PFSK-1 (cell line): ENCODE measurements at regions not wholly inside any gene's neighbourhood (a gene's known extent, or its start where the extent isn't known, plus 50 kb on each side); places are given as distances from the start of the nearest gene placed in this dataset.

Source experiments
- POLR2AphosphoS5 ChIP-seq: IDR thresholded peaks from 2 replicates; pipeline ENCODE4 v1.6.1; 2012; ENCODE audit warnings: low read depth, mild to moderate bottlenecking, control low read depth, low read length, moderate library complexity
- TAF1 ChIP-seq: IDR thresholded peaks from 2 replicates; pipeline ENCODE4 v1.6.1; 2012; ENCODE audit warnings: low read length, control low read depth, borderline replicate concordance; ENCODE audit not compliant: insufficient read depth
- TF ChIP-seq, protein P1 (sequence below), 2 experiments: IDR thresholded peaks; 2 replicates each; pipeline versions ENCODE4 v1.6.1 to v1.8.0; 2011 to 2012; ENCODE audit warnings: low read depth in 2 of 2, low read length in 2 of 2, control low read depth in 1 of 2, inconsistent platforms in 1 of 2, mild to moderate bottlenecking in 1 of 2, moderate library complexity in 1 of 2; ENCODE audit not compliant: insufficient read depth in 1 of 2

DNA sequence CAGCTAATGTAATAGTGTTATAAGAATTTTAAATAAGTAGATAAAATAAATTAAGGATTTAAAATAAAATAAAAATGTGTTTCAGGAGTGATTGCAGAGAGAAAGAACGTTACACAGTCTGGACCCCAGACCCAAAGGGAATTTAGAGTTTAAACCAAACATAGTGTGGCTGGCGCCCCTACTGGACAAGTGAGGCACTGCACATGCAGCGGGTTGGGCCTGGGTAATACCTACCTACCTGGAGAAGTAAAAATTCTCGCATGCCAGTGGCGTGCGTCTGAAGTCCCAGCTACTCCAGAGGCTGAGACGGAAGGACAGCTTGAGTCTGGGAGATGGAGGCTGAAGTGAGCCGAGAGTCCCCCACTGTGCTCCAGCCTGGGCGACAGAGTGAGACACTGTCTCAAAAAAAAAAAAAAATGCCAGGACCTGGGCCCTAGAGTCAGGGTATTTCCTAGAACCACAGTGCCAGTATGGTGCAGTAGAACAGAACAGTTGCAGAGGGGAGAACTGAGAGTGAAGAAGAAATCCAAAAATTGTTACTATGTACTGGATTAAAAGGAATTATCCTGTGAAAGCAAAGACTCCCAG is 71.4 kb upstream of the TCF21 start:
- TF ChIP-seq POLR2AphosphoS5 (no peak), TAF1 (no peak)
- TF ChIP-seq, protein P1, sequence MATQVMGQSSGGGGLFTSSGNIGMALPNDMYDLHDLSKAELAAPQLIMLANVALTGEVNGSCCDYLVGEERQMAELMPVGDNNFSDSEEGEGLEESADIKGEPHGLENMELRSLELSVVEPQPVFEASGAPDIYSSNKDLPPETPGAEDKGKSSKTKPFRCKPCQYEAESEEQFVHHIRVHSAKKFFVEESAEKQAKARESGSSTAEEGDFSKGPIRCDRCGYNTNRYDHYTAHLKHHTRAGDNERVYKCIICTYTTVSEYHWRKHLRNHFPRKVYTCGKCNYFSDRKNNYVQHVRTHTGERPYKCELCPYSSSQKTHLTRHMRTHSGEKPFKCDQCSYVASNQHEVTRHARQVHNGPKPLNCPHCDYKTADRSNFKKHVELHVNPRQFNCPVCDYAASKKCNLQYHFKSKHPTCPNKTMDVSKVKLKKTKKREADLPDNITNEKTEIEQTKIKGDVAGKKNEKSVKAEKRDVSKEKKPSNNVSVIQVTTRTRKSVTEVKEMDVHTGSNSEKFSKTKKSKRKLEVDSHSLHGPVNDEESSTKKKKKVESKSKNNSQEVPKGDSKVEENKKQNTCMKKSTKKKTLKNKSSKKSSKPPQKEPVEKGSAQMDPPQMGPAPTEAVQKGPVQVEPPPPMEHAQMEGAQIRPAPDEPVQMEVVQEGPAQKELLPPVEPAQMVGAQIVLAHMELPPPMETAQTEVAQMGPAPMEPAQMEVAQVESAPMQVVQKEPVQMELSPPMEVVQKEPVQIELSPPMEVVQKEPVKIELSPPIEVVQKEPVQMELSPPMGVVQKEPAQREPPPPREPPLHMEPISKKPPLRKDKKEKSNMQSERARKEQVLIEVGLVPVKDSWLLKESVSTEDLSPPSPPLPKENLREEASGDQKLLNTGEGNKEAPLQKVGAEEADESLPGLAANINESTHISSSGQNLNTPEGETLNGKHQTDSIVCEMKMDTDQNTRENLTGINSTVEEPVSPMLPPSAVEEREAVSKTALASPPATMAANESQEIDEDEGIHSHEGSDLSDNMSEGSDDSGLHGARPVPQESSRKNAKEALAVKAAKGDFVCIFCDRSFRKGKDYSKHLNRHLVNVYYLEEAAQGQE (IDR thresholded peaks at IDR 0.05; ENCODE audit: insufficient read depth in 1 of 2, low read depth in 2 of 2, low read length in 2 of 2): no peak
